NCI-H1417 (cell line): ENCODE measurements at regions not wholly inside any gene's neighbourhood (a gene's known extent, or its start where the extent isn't known, plus 50 kb on each side); places are given as distances from the start of the nearest gene placed in this dataset.
"Not testable (repeated sequence)": the region's sequence is repeated elsewhere in the genome, so short reads cannot be mapped to it uniquely, and the experiment has no call there.

Experiments
- DNase-seq, 3 experiments: peaks; one replicate each; lab custom pipeline; 2025; lab: John Stamatoyannopoulos, UW

- no peak for DNase-seq
Observed at GRCh38 chr3:15903759-15904720, 106.3 kb upstream of the ANKRD28 start.

DNA sequence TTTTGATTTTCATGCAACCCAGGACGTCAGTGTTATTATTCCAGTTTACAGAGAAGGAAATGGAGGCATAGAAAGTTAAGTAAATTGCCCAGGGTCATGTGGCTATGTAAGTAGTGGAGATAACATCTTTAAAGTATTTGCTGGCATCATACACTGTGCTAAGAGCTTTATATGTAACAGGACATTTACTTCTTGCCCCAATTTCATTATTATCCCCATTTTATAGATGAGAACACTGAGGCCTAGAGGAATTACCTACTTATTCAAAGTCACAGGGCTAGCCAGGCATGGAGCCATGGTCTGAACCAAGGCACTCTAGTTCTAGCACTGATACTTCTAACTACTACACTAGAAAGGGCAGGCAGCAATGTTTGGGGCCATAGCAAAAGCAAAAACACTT is 107.3 kb upstream of the ANKRD28 start:
- no peak for DNase-seq

DNA sequence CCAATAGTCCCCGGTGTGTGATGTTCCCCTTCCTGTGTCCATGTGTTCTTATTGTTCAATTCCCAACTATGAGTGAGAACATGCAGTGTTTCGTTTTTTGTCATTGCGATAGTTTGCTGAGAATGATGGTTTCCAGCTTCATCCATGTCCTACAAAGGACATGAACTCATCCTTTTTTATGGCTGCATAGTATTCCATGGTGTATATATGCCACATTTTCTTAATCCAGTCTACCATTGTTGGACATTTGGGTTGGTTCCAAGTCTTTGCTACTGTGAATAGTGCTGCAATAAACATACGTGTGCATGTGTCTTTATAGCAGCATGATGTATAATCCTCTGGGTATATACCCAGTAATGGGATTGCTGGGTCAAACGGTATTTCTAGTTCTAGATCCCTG is 109.6 kb upstream of the ANKRD28 start:
- DNase-seq = not testable (repeated sequence)

DNA sequence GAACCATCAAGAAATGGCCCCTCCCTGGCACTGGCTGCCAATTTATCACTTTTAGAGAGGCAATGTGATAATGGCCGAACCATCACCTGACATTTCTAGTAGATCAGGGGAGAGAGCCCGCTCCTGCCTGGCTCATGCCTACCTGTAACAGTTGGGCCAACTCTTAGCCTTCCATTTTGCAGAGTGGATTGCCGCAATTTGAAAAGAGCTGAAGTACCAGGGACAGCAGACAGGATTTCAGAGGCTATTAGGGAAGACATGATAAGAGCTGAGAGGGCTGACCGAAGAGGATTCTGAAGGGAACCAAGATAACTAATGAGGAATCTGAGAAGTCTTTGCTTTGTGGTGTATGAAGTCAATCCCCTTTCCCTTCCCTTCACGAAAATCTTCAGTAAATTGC is 121.2 kb upstream of the ANKRD28 start:
- no peak for DNase-seq

GRCh38 chr3:15919971-15920370 is 122.2 kb upstream of the ANKRD28 start:
- no peak for DNase-seq

DNA sequence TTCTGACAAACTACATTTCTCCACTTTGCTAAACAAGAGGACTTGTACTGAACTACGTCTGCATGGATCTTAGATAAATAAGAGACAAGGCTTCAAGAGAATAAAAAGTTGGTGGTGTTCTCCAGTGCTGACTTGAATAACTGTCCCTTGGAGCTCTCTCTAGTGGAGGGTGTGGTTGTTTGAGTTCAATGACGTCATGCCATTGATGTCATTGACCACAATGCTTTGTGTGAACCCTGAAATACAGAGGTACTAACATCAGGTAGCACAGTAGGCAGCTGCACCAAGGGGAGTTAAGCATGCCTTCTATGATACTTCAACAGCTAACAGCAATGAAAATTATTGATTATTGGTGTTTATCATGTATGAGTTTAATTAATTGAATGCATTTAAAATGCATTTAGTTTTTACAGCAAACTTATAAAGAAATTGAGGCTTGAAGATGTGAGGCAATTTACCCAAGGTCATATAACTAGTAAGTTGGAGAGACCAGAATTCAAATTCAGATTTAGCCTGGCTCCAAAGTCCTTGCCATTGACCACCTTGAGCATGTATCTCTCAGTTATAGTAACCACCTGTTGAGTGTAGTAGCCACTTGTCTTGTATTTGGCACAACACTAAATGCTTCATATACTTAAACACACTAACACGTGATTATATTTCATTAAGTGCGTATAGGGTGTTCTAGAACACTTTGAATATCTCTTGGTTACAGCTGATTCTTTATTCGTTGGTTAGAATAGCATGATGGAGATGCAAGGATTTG is 126.0 kb upstream of the ANKRD28 start:
- DNase-seq = no peak

- DNase-seq = peak in 2 of 3 experiments; percentile 55 to 91
Observed at GRCh38 chr3:15924914-15925313, 127.1 kb upstream of the ANKRD28 start.

GRCh38 chr3:15926871-15927270 is 129.1 kb upstream of the ANKRD28 start:
- no peak for DNase-seq

GRCh38 chr3:15927969-15928368 is 130.2 kb upstream of the ANKRD28 start:
- no peak for DNase-seq

DNA sequence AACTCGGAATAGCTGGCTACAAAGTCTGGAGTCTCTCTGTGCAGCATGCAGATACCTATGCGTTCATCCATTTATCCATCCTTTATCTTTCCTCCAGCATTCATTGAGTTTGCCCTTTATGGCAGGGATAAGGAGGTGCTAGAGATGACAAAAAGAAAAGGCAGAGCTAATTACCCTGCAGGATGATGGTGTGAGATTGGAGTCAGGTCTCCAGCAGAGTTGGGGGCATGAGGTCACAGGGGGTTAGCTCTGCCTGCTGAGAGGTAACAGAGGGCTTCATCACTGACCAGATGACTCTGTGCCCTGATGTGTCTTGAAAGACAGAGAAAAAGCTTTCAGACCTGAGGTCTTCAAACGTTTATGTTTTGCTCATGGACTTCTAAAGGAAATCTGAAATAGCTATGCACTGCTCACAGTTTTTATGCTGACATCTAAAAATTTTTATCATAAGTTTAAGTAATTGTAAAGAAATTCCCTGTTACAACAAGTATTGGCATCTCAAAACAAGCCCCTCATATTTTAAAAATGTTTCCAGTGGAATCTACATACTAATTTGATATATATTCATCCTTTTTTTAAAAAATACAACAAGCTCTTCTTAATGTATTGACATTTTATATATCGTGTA is 132.3 kb upstream of the ANKRD28 start:
- no peak for DNase-seq

GRCh38 chr3:15932348-15933300 is 134.8 kb upstream of the ANKRD28 start:
- DNase-seq = peak in 2 of 3 experiments; percentile 25 to 29

- no peak for DNase-seq
Observed at GRCh38 chr3:15933439-15934139, 135.8 kb upstream of the ANKRD28 start.

DNA sequence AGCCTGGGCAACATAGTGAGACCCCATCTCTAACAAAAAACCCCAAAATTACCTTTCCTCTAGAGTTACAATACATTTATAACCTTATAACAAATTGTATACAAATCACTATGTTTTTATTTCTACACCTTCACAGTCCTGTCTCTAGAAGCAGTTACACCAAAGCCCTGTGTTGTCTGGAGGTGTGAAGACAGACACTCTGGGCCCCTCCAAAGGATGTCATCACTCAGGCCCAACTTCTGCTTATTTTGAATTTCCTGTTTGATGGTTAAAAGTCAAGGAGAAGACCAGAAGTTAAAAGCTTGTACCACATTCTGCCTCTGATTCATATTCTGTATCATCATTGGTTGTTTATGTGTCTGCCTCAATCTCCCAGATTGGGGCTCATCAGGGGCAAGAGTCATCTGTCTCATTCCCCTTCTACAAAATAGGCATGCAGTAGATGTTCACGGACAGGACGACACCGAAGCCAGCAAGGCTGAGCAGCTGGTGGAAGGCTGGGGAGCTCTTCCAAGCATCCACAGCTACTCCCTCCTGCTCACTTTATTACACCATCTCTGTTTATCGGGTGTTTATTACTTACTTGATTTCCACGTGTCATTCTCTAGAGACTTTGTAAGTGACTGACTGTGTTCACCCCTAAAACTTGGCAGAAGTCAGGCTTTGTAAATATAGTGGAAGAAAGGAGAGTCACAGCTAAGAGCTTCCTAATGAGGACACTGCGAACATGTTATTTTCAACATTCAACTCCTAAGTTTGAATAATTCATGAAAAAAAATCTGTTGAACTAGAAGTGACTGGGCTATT is 136.8 kb upstream of the ANKRD28 start:
- DNase-seq = no peak

DNA sequence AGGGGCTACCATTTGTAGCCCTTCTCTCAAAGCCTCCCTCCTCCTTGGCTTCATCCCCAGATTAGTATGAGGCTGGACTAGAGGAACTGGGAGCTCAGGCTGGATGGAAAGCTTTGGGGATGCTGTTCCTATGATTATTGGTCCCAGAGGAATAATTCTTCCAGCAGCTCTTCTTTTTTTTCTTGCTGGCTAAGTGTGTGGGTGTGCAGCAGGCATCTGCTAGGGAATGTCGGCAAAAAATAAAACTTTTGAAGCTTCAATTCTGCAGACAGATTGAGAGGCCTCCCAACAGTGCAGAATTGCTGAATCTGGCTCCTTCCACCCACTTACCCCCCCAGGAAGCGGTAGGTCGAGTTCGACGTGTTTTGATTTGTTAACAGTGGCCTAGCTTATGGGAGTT is 138.5 kb upstream of the ANKRD28 start:
- no peak for DNase-seq

GRCh38 chr3:15940641-15941040 is 142.9 kb upstream of the ANKRD28 start:
- no peak for DNase-seq

- DNase-seq = not testable (repeated sequence)
Observed at GRCh38 chr3:15941457-15941856, 143.7 kb upstream of the ANKRD28 start.

DNA sequence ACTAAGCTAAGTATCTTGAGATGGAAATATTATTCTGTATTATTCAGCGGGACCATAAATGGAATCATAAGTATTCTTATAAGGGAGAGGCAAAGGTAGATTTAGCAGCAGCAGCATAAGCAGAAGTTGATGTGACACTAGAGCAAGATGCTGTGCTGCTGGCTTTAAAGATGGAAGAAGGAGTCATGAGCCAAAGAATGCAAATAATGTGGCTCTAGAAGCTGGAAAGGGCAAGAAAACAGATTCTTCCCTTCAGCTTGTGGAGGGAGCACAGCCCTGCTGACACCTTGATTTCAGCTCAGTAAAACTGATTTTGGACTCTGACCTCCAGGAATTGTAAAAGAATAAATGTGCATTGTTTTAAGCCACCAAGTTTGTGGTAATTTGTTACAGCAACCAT is 144.2 kb upstream of the ANKRD28 start:
- no peak for DNase-seq

DNA sequence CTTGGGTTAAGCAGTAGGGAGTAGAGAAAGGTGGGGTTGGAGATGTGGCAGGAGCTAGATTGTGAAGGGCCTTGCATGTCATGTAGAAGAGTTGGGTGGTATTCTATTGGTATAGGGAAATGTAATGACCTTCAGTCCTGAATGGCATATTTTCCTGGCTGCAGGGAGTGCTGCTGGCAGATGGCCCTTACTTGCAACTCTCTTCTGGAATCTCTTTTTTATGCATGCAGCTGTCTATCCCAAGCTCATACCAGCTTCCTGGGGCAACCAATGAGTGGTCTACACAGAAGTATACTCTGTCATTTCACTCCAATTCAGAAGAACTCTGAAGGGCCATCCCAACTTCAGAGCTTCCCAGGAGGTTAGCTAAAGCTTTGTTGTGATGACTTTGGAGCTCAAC is 144.7 kb upstream of the ANKRD28 start:
- DNase-seq = no peak

GRCh38 chr3:15942936-15943335 is 145.2 kb upstream of the ANKRD28 start:
- DNase-seq = no peak

DNA sequence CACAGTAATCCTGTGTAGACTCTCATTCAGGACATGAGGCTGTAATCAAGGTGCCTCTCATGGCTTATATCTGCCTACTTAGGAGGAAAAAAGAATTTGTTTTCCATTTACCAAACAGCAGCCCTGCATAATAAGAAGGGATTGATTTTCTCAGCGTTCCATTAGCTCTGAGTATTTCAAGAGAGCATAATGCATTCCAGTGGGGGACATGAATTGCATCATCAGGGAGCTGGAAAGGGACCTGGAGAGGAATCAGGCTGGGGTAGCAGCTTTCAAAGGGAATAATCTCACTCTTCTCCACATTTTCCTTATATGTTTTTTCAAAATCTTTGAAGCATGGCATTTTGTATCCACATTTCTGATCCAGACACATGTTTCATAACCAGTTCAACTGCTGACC is 150.6 kb upstream of the ANKRD28 start:
- DNase-seq = no peak
